B cell (primary cell): ENCODE measurements at regions not wholly inside any gene's neighbourhood (a gene's known extent, or its start where the extent isn't known, plus 50 kb on each side); places are given as distances from the start of the nearest gene placed in this dataset.

Source experiments
- EZH2 ChIP-seq: IDR thresholded peaks from 2 replicates; pipeline ENCODE4 v1.6.1; 2012; ENCODE audit warnings: borderline replicate concordance, low read depth, mild to moderate bottlenecking, moderate library complexity, low read length; ENCODE audit not compliant: insufficient read depth, poor library complexity, severe bottlenecking
- TF ChIP-seq, protein P1 (sequence below): fragments of 200-600 bp; IDR thresholded peaks from one replicate; pipeline ENCODE4 v1.8.0; 2022; ENCODE audit warnings: antibody characterized with exemption, mild to moderate bottlenecking

DNA sequence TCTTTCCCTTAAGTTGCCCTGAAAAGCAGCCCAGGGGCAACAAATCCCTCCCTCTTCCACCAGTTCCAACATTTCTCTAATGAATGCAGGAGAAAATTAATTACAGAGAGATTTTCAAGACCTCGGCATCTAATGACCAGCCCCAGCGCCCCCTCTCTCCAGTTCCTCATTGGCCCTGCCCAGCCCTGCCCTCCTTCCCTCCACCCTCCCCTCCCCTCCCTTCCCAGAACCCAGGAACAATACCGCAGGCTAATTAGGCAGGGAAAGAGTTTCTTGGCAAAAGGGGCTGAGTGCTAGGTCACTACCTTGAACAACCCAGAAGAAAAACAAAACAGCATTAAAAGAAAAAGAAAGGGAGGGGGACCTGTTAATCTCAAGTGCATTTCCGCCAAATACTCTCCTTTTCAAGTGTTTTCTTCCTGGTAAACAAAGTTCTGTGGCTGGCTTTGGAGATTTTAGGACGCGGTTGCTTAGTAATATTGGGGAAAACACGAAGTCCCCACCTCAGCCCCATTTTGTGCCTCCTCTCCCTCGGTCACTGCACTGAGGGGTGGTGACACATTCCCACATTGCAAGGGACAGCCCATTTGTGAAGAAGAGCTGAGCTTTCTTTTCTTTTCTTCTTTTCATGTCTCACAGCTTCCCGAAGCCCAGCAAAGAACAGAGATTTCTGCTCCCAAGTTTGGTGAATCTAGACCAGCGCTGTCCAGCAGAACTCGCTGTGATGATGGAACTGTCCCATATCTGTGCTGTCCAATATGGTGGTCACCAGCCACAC, 215.4 kb downstream of the SOX9 start:
- TF ChIP-seq, protein P1, sequence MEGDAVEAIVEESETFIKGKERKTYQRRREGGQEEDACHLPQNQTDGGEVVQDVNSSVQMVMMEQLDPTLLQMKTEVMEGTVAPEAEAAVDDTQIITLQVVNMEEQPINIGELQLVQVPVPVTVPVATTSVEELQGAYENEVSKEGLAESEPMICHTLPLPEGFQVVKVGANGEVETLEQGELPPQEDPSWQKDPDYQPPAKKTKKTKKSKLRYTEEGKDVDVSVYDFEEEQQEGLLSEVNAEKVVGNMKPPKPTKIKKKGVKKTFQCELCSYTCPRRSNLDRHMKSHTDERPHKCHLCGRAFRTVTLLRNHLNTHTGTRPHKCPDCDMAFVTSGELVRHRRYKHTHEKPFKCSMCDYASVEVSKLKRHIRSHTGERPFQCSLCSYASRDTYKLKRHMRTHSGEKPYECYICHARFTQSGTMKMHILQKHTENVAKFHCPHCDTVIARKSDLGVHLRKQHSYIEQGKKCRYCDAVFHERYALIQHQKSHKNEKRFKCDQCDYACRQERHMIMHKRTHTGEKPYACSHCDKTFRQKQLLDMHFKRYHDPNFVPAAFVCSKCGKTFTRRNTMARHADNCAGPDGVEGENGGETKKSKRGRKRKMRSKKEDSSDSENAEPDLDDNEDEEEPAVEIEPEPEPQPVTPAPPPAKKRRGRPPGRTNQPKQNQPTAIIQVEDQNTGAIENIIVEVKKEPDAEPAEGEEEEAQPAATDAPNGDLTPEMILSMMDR, result no peak
- no peak for TF ChIP-seq EZH2
